Activated B cell treated with CpG ODN at 0.5 μM for 24 hours (primary cell): ENCODE measurements at regions not wholly inside any gene's neighbourhood (a gene's known extent, or its start where the extent isn't known, plus 50 kb on each side); places are given as distances from the start of the nearest gene placed in this dataset.

Experiments used
- ATAC-seq: fragments of 200-7000 bp; cut with Tn5 transposase; one replicate; pipeline ENCODE4 v1.10.0; 2021; ENCODE audit warnings: low read depth, mild to moderate bottlenecking, moderate library complexity
- CTCF ChIA-PET: fragments of 350-600 bp; sonication (Branson Sonifier 250); formaldehyde crosslinking; loops from one replicate; lab custom pipeline; 2021; ENCODE audit warnings: antibody characterized with exemption; lab: Charles Lee
- POLR2A ChIA-PET: fragments of 350-600 bp; sonication (Branson Sonifier 250); formaldehyde crosslinking; loops from one replicate; lab custom pipeline; 2021; ENCODE audit warnings: antibody characterized with exemption; lab: Charles Lee
- DNase-seq: peaks from one replicate; pipeline ENCODE4 v3.0.0; 2022
- H3K27ac Mint-ChIP-seq: one replicate; pipeline ENCODE4 v1.8.0; 2020; ENCODE audit warnings: mixed read lengths
- H3K27me3 Mint-ChIP-seq: one replicate; pipeline ENCODE4 v1.8.0; 2021; ENCODE audit warnings: mixed read lengths
- H3K36me3 Mint-ChIP-seq: one replicate; pipeline ENCODE4 v1.8.0; 2021; ENCODE audit warnings: low read depth, mixed read lengths
- H3K4me1 Mint-ChIP-seq: one replicate; pipeline ENCODE4 v1.8.0; 2021; ENCODE audit warnings: mixed read lengths
- H3K4me3 Mint-ChIP-seq: one replicate; pipeline ENCODE4 v1.8.0; 2020; ENCODE audit warnings: mild to moderate bottlenecking, mixed read lengths
- H3K9me3 Mint-ChIP-seq: one replicate; pipeline ENCODE4 v1.8.0; 2020; ENCODE audit warnings: mixed read lengths
- intact Hi-C: fragments of 100-400 bp; cut with micrococcal nuclease; formaldehyde crosslinking; loops from one replicate; pipeline ENCODE4 v1.15.1; 2024
- TF ChIP-seq, protein P1 (sequence below): fragments of 200-600 bp; IDR thresholded peaks from one replicate; pipeline ENCODE4 v1.8.0; 2022; ENCODE audit warnings: antibody characterized with exemption, mild to moderate bottlenecking

DNA sequence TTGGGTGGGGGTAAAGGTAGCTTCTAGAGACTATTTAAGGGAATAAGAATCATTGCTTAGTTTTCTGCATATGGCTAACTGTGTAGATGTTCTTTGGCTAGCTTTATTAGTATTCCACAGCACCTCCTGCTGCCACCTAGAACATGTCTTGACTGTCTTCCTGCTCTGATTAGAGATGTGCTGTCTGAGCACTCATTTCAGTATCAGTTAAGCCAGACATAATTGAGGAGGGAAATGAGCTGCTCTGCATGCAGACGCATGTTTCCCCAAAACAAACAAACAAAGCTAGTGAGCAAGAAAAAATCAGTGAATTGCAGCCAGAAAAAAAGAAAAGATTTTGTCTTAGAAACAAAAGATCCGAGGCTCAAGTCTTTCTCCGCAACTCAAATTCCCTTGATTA lies 402.2 kb downstream of the AASDHPPT start:
- no peak for ATAC-seq
- no peak overlapping the region for H3K27ac Mint-ChIP-seq
- H3K9me3 Mint-ChIP-seq, result peaks cover 4% of the 10 kb centered on the region
- no peaks in the 10 kb centered on the region for H3K36me3 Mint-ChIP-seq
- H3K27me3 Mint-ChIP-seq, result no peaks in the 10 kb centered on the region
- H3K4me3 Mint-ChIP-seq, result no peak overlapping the region
- ChIA-PET POLR2A (no interaction called here), CTCF (no interaction called here)
- no peaks in the 10 kb centered on the region for H3K4me1 Mint-ChIP-seq
- intact Hi-C loops, result no loop called here
- DNase-seq, result no peak
- TF ChIP-seq, protein P1, sequence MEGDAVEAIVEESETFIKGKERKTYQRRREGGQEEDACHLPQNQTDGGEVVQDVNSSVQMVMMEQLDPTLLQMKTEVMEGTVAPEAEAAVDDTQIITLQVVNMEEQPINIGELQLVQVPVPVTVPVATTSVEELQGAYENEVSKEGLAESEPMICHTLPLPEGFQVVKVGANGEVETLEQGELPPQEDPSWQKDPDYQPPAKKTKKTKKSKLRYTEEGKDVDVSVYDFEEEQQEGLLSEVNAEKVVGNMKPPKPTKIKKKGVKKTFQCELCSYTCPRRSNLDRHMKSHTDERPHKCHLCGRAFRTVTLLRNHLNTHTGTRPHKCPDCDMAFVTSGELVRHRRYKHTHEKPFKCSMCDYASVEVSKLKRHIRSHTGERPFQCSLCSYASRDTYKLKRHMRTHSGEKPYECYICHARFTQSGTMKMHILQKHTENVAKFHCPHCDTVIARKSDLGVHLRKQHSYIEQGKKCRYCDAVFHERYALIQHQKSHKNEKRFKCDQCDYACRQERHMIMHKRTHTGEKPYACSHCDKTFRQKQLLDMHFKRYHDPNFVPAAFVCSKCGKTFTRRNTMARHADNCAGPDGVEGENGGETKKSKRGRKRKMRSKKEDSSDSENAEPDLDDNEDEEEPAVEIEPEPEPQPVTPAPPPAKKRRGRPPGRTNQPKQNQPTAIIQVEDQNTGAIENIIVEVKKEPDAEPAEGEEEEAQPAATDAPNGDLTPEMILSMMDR, result no peak

DNA sequence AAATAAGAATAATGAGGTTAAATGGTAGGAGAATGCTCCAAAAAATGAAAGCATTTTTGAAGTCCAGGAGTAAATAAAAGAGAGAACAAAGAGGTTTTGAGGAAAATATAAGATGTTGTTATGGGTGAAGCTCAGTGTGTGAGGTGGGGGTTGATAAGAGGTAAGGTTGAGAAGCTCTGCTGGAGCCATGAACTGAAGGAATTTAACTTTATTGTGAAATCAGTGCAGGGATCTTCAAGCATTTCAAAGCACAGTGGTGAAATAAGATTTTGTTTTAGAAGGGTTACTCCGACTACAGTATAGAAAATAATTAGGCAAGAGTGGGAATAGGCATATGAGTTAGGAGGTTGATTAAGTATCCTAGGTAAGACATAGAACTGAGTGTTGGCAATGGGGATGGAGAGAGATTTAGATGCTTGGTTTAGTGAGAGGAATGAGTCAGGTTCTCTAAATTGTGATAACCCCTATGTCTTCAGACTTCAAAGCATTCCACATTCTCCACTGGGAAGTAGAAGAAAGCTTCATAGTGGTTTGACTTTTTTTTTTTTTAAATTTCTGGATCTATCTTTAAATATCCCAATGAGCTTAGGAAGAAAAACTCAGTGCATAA lies 403.2 kb downstream of the AASDHPPT start:
- Mint-ChIP-seq H3K4me3 (no peak overlapping the region), H3K9me3 (peaks cover 4% of the 10 kb centered on the region), H3K27ac (no peak overlapping the region), H3K27me3 (no peaks in the 10 kb centered on the region), H3K36me3 (no peaks in the 10 kb centered on the region), H3K4me1 (no peaks in the 10 kb centered on the region)
- CTCF ChIA-PET, result no interaction called here
- ATAC-seq (no peak), DNase-seq (no peak)
- TF ChIP-seq, protein P1, result no peak
- intact Hi-C loops, result no loop called here
- POLR2A ChIA-PET, result no interaction called here

DNA sequence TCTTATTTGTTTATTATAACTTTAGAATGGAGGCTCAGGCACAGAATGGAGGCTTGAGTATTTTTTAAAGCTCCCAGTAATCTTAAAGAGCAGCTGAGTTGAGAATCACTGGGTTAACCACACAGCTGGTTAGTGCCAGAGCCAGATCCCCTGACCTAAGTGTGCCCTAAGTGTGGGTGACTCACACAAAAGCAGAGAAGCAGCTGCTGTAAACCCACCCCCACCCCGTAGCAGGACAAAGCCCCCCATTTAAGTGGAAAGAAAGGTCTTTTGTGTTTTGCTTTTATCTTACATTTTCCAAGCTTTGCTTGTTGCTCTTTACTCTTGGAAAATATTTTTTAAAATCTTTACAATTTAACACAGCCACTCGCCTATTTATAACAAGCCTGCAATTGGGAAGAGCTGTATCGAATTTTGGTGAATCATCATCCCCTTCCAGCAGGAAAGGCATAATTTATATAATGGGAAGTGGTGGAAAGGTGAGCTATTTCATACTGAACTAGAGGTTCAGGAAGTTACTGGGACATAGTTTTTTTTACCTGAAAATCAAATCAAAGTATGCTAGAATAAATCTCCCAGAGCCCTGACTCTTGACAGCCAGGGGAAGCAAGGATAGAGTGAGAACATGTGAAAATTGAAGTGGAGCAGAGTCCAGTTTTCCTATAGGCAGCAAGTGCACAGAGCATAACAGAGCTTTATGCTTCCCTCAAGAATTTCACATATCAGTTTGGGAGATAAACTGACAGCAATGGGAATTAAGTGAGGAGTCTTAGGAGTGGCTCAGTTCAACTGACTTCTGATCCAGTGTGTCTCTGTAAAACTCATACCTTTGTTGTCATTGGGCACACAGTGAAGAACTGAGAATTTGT lies 405.7 kb downstream of the AASDHPPT start:
- Mint-ChIP-seq H3K36me3 (no peaks in the 10 kb centered on the region), H3K4me3 (no peak overlapping the region), H3K27ac (no peak overlapping the region), H3K9me3 (peaks cover 7% of the 10 kb centered on the region), H3K4me1 (no peaks in the 10 kb centered on the region), H3K27me3 (no peaks in the 10 kb centered on the region)
- DNase-seq (no peak), ATAC-seq (no peak)
- POLR2A ChIA-PET, result no interaction called here
- TF ChIP-seq, protein P1, result no peak
- CTCF ChIA-PET, result no interaction called here
- intact Hi-C loops, result no loop called here

DNA sequence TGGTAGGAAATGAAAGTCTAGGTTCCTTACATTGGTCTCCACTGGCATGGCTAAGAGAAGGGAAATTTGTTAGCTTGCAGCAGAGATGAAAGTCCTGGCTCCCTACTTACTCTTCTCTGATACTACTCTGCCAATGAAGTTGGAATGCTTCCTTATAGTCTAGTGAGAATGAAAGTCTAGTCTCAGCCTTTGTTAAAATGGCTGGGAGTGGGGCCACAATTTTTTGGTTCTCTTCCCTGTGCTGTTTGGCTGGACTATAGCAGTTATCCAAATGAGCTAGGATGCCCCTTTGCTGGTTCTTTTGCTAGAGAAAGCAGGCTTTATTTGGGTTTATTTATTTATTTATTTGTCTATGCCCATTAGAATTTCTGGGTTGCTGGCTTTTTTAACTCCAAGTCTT lies 414.3 kb downstream of the AASDHPPT start:
- ATAC-seq, result no peak
- DNase-seq, result no peak
- TF ChIP-seq, protein P1, result no peak
- CTCF ChIA-PET, result no interaction called here
- no peaks in the 10 kb centered on the region for H3K4me1 Mint-ChIP-seq
- peaks cover 5% of the 10 kb centered on the region for H3K9me3 Mint-ChIP-seq
- no peaks in the 10 kb centered on the region for H3K27me3 Mint-ChIP-seq
- no peak overlapping the region for H3K27ac Mint-ChIP-seq
- H3K4me3 Mint-ChIP-seq, result no peak overlapping the region
- intact Hi-C loops, result no loop called here
- POLR2A ChIA-PET, result no interaction called here
- H3K36me3 Mint-ChIP-seq, result no peaks in the 10 kb centered on the region

DNA sequence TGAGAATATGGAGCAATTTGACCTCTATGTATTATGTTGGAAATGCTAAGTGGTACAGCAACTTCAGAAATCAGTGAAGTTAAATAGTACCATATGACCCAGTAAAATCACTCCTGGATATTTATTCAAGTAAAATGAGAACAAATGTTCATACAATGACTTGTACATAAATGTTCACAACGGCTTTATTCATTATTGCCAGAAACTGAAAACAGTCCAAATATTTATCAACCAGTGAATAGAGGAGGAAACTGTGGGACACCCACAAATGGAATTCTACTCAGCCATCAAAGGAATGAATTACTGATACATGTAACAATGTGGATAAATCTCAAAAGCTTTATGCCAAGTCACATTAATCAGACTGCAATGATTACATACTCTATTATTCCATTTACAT lies 416.3 kb downstream of the AASDHPPT start:
- H3K4me3 Mint-ChIP-seq, result no peak overlapping the region
- peaks cover 4% of the 10 kb centered on the region for H3K9me3 Mint-ChIP-seq
- H3K4me1 Mint-ChIP-seq, result no peaks in the 10 kb centered on the region
- POLR2A ChIA-PET, result no interaction called here
- TF ChIP-seq, protein P1, result no peak
- intact Hi-C loops, result no loop called here
- ATAC-seq (no peak), DNase-seq (no peak)
- H3K36me3 Mint-ChIP-seq, result no peaks in the 10 kb centered on the region
- CTCF ChIA-PET, result no interaction called here
- H3K27me3 Mint-ChIP-seq, result no peaks in the 10 kb centered on the region
- H3K27ac Mint-ChIP-seq, result no peak overlapping the region
